ENCODE measurements at regions not wholly inside any gene's neighbourhood (a gene's known extent, or its start where the extent isn't known, plus 50 kb on each side); places are given as distances from the start of the nearest gene placed in this dataset.

GRCh38 chr4:1493540-1494287, 87.5 kb upstream of the NKX1-1 start:
- intact Hi-C loops (cut with micrococcal nuclease) = no loop called here
- ChIA-PET CTCF (ENCODE audit: low intra/inter-chr PET ratio) (no interaction called here), POLR2A (interaction anchor here (1.0 kb wide), 1 partner anchor 25 kb away, joined by 3 read pairs; no protein-coding TSS in a partner anchor)
- BruUV-seq (replicated peaks) = no TSS peak
- H3K4me3 ChIP-seq = no peak overlapping the region
- no peaks in the 10 kb centered on the region for H3K9me3 ChIP-seq (replicated peaks; ENCODE audit: control insufficient read depth, insufficient read depth, low read depth, low read length)
- no peak overlapping the region for H3K27ac ChIP-seq (ENCODE audit: extremely low read depth, low read depth, low read length)
- 2% methylated on average over 26 of the region's 28 CpGs for WGBS (ENCODE audit: insufficient coverage, low coverage, missing lambda C conversion rate)
- H3K9me1 ChIP-seq (ENCODE audit: control insufficient read depth, insufficient read depth, low read length) = no peaks in the 10 kb centered on the region
- H3K27me3 ChIP-seq (ENCODE audit: control insufficient read depth in 2 of 2, insufficient read depth in 2 of 2, low read length in 2 of 2) = peaks cover 39 to 79% of the 10 kb centered on the region in 2 experiments
- DNase-seq (ENCODE audit: extremely low read depth in 1 of 4, low spot score in 3 of 4) (no peak), ATAC-seq (no peak), FAIRE-seq (no peak)
- H3K4me2 ChIP-seq (ENCODE audit: insufficient read depth, low read length) = no peak overlapping the region
- no peak overlapping the region for H3K9ac ChIP-seq (ENCODE audit: insufficient read depth in 1 of 2, low read depth in 2 of 2, low read length in 2 of 2)
- H2AFZ ChIP-seq (ENCODE audit: low read depth, low read length) = no peak overlapping the region
- H3K4me1 ChIP-seq (replicated peaks in 1 of 2; ENCODE audit: control insufficient read depth in 2 of 2, insufficient read depth in 2 of 2, low read length in 2 of 2) = peaks cover 0 to 46% of the 10 kb centered on the region in 2 experiments; a peak in 2 of 5 replicates
- H4K20me1 ChIP-seq (replicated peaks; ENCODE audit: control insufficient read depth, insufficient read depth, low read length) = no peaks in the 10 kb centered on the region; the same call in 1 of the 2 replicates
- H3K36me3 ChIP-seq (ENCODE audit: control insufficient read depth, insufficient read depth, low read length) = no peaks in the 10 kb centered on the region
- in situ Hi-C loops (cut with MboI) = no loop called here
- no peaks in the 10 kb centered on the region for H3K79me2 ChIP-seq (ENCODE audit: control insufficient read depth, insufficient read depth, low read length)
- TF ChIP-seq ZNF398 (CRISPR knock-in tag; IDR thresholded peaks at IDR 0.05) (no peak), RBM25 (IDR thresholded peaks at IDR 0.05; ENCODE audit: low read depth, low read length, severe bottlenecking) (no peak), MYC (IDR thresholded peaks at IDR 0.05; ENCODE audit: low read depth, low read length) (no peak), MYC (CRISPR knock-in tag; IDR thresholded peaks at IDR 0.05; ENCODE audit: borderline replicate concordance, low read depth) (no peak), RBM22 (IDR thresholded peaks at IDR 0.05; ENCODE audit: low read depth, low read length, poor library complexity, severe bottlenecking) (no peak), ETV6 (IDR thresholded peaks at IDR 0.05; ENCODE audit: borderline replicate concordance in 1 of 2, low read depth in 2 of 2, low read length in 1 of 2) (no peak), ETV6 (CRISPR knock-in tag; IDR thresholded peaks at IDR 0.05; ENCODE audit: borderline replicate concordance) (no peak), ZFP91 (CRISPR knock-in tag; IDR thresholded peaks at IDR 0.05) (no peak), NEUROD1 (IDR thresholded peaks at IDR 0.05; ENCODE audit: borderline replicate concordance, low read depth, low read length, partially characterized antibody) (no peak), HMG20B (CRISPR knock-in tag; IDR thresholded peaks at IDR 0.05) (no peak), HOMEZ (CRISPR knock-in tag; IDR thresholded peaks at IDR 0.05) (no peak), TRIM24 (IDR thresholded peaks at IDR 0.05) (no peak), RBM14 (IDR thresholded peaks at IDR 0.05; ENCODE audit: borderline replicate concordance, insufficient read depth, low read depth, low read length) (no peak), ZNF174 (CRISPR knock-in tag; IDR thresholded peaks at IDR 0.05) (no peak)

Data from K562 (cell line).